OCI-LY1 (cell line): ENCODE measurements at regions not wholly inside any gene's neighbourhood (a gene's known extent, or its start where the extent isn't known, plus 50 kb on each side); places are given as distances from the start of the nearest gene placed in this dataset.

ENCODE experiments used
- EZH2 ChIP-seq: fragments of 200-600 bp; sonication (generic), shearing (Covaris generic); IDR thresholded peaks from 2 replicates; pipeline ENCODE4 v1.8.0; 2017; ENCODE audit warnings: borderline replicate concordance, mixed run types, mild to moderate bottlenecking, antibody characterized with exemption, low read length, moderate library complexity, mixed read lengths
- TF ChIP-seq, protein P1 (sequence below): fragments of 200-600 bp; sonication (generic), shearing (Covaris generic); IDR thresholded peaks from 2 replicates; pipeline ENCODE4 v1.5.1; 2017; ENCODE audit warnings: mild to moderate bottlenecking, antibody characterized with exemption, low read length, moderate library complexity, mixed read lengths

DNA sequence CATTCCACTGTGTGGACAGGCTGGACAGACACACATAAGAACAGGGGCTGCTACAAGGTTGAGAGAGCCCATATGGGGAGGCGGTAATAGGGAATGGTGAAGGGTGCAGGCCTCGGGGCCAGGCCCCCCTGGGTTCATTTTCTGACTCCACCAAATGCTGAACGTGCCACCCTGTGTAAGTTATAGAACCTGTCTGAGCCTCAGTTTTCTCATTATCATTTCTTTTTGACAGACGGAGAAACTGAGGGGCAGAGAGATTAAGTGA lies 569.5 kb downstream of the PTPRU start:
- TF ChIP-seq, protein P1, sequence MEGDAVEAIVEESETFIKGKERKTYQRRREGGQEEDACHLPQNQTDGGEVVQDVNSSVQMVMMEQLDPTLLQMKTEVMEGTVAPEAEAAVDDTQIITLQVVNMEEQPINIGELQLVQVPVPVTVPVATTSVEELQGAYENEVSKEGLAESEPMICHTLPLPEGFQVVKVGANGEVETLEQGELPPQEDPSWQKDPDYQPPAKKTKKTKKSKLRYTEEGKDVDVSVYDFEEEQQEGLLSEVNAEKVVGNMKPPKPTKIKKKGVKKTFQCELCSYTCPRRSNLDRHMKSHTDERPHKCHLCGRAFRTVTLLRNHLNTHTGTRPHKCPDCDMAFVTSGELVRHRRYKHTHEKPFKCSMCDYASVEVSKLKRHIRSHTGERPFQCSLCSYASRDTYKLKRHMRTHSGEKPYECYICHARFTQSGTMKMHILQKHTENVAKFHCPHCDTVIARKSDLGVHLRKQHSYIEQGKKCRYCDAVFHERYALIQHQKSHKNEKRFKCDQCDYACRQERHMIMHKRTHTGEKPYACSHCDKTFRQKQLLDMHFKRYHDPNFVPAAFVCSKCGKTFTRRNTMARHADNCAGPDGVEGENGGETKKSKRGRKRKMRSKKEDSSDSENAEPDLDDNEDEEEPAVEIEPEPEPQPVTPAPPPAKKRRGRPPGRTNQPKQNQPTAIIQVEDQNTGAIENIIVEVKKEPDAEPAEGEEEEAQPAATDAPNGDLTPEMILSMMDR, result no peak
- no peak for TF ChIP-seq EZH2
